NCI-H510A (cell line): ENCODE measurements at regions not wholly inside any gene's neighbourhood (a gene's known extent, or its start where the extent isn't known, plus 50 kb on each side); places are given as distances from the start of the nearest gene placed in this dataset.
"Not testable (repeated sequence)": the region's sequence is repeated elsewhere in the genome, so short reads cannot be mapped to it uniquely, and the experiment has no call there.

Experiments used
- DNase-seq: peaks from one replicate; lab custom pipeline; 2025; lab: John Stamatoyannopoulos, UW

DNA sequence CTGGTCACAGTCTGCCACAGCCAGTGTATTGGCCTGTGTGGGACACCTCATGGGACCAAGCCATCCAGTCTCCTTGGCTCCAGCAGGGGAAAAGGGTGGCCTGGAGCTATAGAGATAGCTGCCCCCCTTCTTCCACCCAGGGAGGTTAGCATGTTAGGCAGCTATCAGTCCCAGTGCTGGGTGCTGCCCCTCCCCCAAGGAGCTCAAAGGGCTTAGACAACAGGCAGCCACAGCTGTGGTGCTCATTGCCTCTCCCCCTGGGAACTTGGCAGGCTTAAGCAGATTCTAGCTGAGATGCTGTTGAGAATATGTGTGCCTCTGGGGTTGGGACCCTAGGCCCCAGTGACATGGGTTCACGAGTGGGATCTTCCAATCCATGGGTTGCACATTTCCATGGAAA lies 226.0 kb upstream of the PTGER4 start:
- DNase-seq, result no peak

DNA sequence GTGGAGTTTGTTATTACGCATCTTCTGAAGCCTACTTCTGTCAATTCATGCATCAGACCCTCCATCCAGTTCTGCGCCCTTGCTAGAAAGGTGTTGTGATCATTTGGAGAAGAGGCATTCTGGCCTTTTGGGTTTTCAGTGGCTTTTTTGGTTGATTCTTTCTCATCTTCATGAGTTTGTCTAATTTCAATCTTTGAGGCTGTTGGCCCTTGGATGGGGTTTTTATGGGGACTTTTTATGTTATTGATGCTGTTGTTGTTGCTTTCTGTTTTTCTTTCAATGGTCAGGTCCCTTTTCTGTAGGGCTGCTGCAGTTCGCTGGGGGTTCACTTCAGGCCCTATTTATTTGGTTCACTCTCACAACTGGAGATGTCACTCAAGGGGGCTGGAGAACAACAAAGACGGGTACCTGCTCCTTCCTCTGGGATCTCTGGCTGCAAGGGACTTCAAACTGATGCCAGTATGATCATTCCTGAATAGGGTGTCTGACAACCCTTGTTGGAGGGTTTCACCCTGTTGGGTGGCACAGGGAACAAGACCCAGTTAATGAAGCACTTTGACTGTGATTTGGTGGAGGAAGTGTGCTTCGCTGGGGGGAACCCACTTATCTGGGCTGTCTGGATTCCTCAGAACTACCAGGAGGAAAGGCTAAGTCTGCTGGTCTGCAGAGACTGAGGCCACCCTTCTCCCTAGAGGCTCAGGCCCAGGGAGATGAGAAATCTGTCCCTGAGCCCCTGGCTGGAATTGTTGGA lies 226.7 kb upstream of the PTGER4 start:
- no peak for DNase-seq

GRCh38 chr5:40447438-40447837 lies 232.3 kb upstream of the PTGER4 start:
- no peak for DNase-seq

DNA sequence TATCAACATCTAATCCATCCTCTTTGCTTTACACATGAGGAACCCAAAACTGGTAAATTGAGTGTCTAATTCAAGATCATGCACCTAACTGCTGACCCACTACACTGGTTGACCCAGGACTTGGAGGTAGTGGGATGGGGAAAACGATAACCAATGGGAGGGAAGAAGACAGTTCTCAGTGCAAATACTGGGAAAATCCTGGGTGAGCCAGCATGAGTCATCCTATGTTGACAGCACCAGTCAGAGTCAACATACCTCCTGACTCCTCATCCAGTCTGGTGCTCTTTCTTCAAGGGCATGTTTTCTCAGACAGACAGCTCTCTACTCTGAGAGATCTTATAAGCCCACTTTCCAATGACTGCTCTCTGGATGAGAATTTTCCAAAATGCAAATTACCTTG lies 232.8 kb upstream of the PTGER4 start:
- no peak for DNase-seq

- DNase-seq, result no peak
Measured at GRCh38 chr5:40442346-40442745, 237.4 kb upstream of the PTGER4 start.

DNA sequence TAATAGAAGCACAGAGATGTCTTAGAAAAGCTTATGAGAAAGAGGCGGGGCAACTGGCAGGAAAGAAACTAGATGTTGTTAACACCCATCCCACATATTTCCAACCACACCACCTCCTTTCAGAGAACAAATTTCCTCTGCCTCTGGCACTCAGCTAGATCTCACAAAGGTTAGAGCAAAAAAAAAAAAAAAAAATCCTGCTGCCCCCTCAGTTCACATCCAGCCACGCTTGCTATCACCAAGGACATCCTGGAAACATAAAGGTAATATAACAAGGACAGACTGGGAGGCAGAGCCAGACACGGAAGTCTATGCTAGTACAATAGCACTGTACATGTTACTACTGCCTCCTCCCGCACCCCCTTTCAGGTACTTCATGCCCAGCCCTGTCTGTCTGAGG lies 238.0 kb upstream of the PTGER4 start:
- no peak for DNase-seq

- DNase-seq, result no peak
Measured at GRCh38 chr5:40440746-40441145, 239.0 kb upstream of the PTGER4 start.

GRCh38 chr5:40439103-40439502 lies 240.6 kb upstream of the PTGER4 start:
- not testable (repeated sequence) for DNase-seq

- DNase-seq, result not testable (repeated sequence)
Measured at GRCh38 chr5:40438646-40439045, 241.1 kb upstream of the PTGER4 start.

GRCh38 chr5:40437452-40437861 lies 242.3 kb upstream of the PTGER4 start:
- DNase-seq, result no peak

DNA sequence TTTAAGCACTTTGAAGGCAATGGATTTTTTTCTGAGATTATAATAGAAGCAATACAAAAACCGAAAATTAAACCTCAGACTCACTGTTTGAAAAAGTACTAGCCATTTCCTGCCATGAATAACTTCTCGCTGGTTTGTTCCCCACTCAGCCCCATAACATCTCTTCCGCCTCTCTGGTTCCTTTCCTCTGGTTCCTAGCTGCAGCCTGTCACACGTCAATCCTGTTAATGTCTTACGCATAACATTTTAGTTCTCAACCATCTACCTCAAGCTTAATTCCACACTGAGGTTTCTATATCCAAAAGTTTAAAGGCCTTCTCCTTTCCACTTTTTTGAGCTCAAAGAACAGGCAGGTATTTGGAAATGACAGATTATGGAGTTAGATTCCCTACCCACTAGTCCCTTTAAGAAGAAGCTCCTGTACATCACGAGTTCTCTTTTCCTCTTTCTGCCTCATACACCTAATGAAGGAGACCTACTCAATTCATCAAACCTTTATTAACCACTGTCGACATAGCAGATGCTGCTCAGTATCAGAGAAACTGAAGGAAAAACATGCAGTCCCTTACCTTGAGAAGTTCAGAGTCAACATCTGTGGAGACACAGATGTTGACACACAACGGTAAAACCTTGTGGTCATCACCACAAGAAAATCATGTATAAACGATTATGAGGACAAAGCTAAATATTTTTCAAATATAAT lies 243.0 kb upstream of the PTGER4 start:
- DNase-seq, result no peak

DNA sequence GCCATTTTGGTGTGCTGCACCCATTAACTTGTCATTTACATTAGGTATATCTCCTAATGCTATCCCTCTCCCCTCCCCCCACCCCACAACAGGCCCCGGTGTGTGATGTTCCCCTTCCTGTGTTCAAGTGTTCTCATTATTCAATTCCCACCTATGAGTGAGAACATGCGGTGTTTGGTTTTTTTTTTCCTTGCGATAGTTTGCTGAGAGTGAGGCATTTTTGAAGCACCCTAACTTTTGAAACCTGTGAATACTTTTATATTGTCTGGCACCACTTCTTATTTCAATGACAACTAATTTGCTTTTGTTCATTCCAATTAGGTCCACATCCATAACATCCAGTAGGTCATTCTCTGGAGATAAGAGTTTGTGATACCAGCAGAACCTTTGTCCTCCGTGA lies 244.0 kb upstream of the PTGER4 start:
- not testable (repeated sequence) for DNase-seq

DNA sequence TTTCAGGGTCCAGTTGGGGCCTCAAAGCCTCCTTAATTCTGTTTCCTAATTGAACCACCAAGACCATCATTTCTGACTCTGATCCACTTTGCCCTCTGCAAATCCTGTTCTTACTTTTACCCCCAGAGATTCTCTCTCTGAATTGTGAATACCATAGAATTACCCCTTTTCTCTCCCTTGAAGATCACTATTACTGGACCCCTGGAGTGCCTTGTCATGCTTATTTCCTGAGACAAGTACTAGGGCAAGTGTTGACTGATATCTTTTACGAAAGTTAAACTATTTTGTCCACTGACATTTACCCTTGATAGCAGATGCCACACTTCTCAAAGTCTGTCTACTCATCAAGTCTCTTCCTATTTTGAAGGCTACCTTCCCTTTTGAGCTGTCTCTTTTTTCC lies 246.9 kb upstream of the PTGER4 start:
- no peak for DNase-seq

DNA sequence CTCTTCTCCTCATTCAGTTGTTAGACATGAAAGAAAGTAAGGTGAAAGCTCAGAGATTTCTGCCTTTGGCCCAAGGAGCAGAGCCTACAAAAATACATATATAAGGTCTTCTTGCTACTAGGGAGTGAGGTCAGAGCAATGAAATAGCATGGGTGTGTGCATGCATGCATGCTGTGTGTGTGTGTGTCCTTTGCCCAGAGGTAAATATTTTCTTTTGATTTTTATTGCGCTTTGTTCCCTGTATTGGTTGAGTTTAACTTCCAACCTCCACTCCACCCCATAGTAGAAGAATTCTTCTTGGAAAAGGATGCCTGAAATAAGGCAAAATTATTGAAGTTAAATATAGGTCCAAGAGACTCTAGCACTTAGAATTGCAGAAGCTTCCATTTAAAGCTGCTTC lies 248.0 kb upstream of the PTGER4 start:
- DNase-seq, result no peak

DNA sequence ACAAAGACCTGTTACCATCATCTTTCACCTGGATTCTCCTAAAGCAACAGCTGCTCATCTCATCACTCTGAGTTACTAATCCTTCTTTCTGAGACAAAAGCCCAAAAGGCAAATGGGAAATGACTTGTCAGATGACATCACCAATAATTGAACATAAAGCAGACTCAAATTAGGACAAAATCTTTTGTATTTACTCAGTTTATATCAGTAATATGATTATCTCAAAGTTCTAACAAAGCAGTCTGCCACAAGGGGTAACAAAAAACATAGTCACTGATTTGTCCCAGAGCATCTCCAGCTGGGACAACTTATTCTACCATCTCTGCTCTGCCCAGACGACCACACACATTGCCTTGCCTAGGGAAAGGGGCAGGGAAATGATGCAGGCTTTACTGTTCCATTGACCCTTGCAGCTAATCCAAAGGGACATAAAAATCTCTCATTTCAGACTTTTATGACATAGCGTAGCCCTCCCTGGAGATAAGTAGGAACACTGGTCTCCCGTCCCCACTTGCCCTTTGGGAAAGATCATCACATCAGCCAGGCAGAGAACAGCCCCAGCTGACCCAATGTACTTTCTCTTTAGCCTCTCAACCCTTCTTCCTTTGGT lies 249.5 kb upstream of the PTGER4 start:
- no peak for DNase-seq

DNA sequence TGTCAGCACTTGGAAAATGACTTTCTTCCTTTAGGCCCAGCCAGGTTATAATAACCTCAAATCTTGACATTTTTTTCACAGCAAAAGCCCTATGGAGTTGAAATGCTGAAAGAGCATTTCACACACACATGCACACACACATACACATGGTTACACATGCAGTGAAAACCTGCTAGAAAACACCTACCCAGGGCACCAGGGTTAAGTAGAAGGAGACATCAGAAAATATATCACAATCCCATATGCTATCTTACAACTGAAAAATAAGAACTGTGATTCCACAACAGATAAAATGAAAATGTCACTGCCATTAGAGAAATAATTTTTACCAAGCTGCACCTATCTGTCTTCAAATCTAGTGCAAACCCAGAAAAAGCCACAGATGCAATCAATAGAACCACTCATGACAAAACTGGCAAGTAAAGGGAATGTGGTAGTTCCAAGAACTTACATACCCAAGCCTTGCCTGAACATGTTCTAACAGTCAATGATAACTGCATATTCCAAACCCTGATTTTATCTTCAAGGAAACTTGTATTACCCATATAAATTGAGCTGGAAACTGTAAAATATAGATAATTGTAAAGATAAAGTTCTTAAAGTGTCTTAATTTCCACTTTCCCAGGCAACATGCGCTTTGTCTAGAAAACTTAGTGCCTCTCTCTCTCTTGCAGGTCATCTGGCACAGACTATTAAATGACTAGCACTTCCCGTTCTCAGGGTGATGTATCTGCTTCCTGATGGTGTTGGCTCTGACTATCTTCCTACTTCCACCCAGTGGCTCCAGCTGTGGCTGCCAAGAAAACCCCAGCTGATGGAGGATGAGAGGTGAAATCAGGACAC lies 250.2 kb upstream of the PTGER4 start:
- DNase-seq, result no peak

DNA sequence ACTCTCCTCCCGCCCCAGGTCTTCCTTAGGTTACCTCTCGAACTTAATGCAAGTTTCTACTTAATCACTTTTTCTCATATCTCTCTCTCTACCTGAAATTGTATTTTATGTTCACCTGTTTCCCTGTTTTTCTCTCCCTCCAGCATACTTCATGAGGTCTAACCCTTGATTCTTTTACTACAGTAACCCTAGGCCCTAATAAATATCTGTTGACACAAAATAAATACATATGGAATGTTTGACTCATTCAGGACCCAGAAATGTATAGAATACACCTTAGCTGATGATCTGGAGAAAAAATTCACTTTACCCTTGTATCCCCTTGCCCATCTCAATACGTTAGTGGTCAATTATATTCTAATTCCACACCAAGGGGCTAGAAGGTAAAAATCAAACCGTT lies 250.9 kb upstream of the PTGER4 start:
- no peak for DNase-seq

- no peak for DNase-seq
Measured at GRCh38 chr5:40428126-40428525, 251.6 kb upstream of the PTGER4 start.

DNA sequence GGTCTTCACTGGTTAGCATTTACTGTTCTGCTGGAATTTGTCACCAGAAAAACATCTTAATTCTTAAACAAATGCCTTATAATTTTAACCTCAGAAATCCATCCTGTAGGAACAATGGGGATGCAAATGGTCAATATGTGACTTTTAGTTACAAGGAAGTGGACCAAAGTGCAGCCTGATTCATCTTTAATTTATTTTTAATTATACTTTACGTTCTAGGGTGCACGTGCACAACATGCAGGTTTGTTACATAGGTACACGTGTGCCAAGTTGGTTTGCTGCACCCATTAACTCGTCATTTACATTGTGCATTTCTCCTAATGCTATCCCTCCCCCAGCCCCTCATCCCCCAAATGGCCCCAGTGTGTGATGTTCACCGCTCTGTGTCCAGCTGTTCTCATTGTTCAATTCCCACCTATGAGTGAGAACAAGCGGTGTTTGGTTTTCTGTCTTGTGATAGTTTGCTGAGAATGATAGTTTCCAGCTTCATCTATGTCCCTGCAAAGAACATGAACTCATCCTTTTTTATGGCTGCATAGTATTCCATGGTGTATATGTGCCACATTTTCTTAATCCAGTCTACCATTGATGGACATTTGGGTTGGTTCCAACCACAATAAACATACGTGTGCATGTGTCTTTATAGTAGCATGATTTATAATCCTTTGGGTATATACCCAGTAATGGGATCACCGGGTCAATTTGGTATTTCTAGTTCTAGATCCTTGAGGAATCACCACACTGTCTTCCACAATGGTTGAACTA lies 262.5 kb upstream of the PTGER4 start:
- not testable (repeated sequence) for DNase-seq

DNA sequence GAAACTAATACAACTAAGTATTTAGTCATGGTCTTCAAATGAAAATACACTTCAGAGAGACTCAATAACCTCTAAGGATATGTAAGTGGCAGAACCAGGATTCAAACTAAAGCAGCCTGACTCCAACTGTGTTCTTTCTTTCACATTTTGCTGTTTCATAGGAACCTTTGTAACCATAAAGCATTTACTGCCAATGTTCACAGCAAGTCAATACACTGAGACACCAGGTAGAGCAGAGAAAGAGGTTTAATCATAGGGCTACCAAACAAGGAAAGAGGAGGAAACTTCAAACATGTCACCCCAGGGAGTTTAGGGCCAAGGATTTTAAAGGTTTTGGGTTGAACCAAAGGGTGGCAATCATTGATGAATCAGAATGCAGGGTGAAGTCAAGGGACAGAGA lies 263.1 kb upstream of the PTGER4 start:
- no peak for DNase-seq

- no peak for DNase-seq
Measured at GRCh38 chr5:40416098-40416497, 263.6 kb upstream of the PTGER4 start.

DNA sequence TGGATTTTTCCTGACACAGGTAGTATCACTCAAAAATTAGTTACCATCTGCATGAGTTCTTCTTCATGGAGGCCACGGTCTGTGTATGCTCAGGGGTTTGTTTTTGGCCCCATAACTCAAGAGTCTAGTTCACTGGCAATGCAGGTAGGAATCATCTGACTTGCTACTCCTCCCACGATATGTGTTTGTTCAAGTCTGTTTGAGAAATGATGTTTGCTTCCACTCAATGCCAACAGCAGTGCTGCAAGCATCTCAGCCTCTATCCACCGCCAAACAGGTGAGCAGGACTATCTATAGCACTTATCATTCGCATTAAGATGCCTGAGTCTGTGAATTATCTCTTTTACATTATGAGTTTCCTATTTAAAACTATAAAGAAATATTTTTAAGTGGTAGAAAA lies 264.8 kb upstream of the PTGER4 start:
- DNase-seq, result no peak
